ENCODE measurements at regions not wholly inside any gene's neighbourhood (a gene's known extent, or its start where the extent isn't known, plus 50 kb on each side); places are given as distances from the start of the nearest gene placed in this dataset.
"Not testable (repeated sequence)": the region's sequence is repeated elsewhere in the genome, so short reads cannot be mapped to it uniquely, and the experiment has no call there.

GRCh38 chr3:70464465-70464864 lies 152.0 kb upstream of the MDFIC2 start:
- POLR2A ChIA-PET, result no interaction called here
- Histone ChIP-seq H3K9ac (no peak overlapping the region), H3K79me2 (ENCODE audit: insufficient read depth) (no peaks in the 10 kb centered on the region), H3K4me2 (no peak overlapping the region), H3F3A (replicated peaks; ENCODE audit: insufficient read depth) (no peaks in the 10 kb centered on the region), H2AFZ (ENCODE audit: low read depth) (no peak overlapping the region), H3K9me3 (no peaks in the 10 kb centered on the region), H4K20me1 (ENCODE audit: insufficient read depth) (no peaks in the 10 kb centered on the region), H3K4me3 (ENCODE audit: low read depth in 2 of 2, low read length in 1 of 2) (no peak overlapping the region), H3K27ac (ENCODE audit: low read depth in 2 of 2, low read length in 1 of 2) (no peak overlapping the region), H3K4me1 (ENCODE audit: control insufficient read depth in 1 of 2, insufficient read depth in 2 of 2, low read depth in 1 of 2, low read length in 1 of 2) (no peaks in the 10 kb centered on the region), H3K27me3 (ENCODE audit: insufficient read depth) (no peaks in the 10 kb centered on the region), H3K9me2 (no peaks in the 10 kb centered on the region), H3K36me3 (replicated peaks in 1 of 2; ENCODE audit: control insufficient read depth in 1 of 2, insufficient read depth in 2 of 2, low read length in 1 of 2) (no peaks in the 10 kb centered on the region)
- WGBS (ENCODE audit: low lambda C conversion rate), result 33% methylated on average over 5 of the region's 5 CpGs
- CTCF ChIA-PET, result no interaction called here
- TF ChIP-seq MXI1 (IDR thresholded peaks at IDR 0.05; ENCODE audit: low read depth, low read length), result no peak
- TF ChIP-seq MEF2A (IDR thresholded peaks at IDR 0.05; ENCODE audit: borderline replicate concordance, low read depth), result no peak
- TF ChIP-seq, protein P1, sequence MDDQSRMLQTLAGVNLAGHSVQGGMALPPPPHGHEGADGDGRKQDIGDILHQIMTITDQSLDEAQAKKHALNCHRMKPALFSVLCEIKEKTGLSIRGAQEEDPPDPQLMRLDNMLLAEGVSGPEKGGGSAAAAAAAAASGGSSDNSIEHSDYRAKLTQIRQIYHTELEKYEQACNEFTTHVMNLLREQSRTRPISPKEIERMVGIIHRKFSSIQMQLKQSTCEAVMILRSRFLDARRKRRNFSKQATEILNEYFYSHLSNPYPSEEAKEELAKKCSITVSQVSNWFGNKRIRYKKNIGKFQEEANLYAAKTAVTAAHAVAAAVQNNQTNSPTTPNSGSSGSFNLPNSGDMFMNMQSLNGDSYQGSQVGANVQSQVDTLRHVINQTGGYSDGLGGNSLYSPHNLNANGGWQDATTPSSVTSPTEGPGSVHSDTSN (IDR thresholded peaks at IDR 0.05), result no peak
- TF ChIP-seq TAF1 (IDR thresholded peaks at IDR 0.05; ENCODE audit: borderline replicate concordance, low read depth, low read length), result no peak
- TF ChIP-seq, protein P2, sequence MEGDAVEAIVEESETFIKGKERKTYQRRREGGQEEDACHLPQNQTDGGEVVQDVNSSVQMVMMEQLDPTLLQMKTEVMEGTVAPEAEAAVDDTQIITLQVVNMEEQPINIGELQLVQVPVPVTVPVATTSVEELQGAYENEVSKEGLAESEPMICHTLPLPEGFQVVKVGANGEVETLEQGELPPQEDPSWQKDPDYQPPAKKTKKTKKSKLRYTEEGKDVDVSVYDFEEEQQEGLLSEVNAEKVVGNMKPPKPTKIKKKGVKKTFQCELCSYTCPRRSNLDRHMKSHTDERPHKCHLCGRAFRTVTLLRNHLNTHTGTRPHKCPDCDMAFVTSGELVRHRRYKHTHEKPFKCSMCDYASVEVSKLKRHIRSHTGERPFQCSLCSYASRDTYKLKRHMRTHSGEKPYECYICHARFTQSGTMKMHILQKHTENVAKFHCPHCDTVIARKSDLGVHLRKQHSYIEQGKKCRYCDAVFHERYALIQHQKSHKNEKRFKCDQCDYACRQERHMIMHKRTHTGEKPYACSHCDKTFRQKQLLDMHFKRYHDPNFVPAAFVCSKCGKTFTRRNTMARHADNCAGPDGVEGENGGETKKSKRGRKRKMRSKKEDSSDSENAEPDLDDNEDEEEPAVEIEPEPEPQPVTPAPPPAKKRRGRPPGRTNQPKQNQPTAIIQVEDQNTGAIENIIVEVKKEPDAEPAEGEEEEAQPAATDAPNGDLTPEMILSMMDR (IDR thresholded peaks at IDR 0.05), result no peak
- no peak for TF ChIP-seq CHD2 (IDR thresholded peaks at IDR 0.05; ENCODE audit: low read length, partially characterized antibody)
- TF ChIP-seq RCOR1 (IDR thresholded peaks at IDR 0.05; ENCODE audit: low read length), result no peak
- TF ChIP-seq POLR2AphosphoS5 (IDR thresholded peaks at IDR 0.05; ENCODE audit: low read depth, low read length), result no peak
- no peak for TF ChIP-seq FOSL2 (IDR thresholded peaks at IDR 0.05; ENCODE audit: borderline replicate concordance, low read depth)
- no peak for TF ChIP-seq NFIC (IDR thresholded peaks at IDR 0.05; ENCODE audit: borderline replicate concordance)
- TF ChIP-seq, protein P3, sequence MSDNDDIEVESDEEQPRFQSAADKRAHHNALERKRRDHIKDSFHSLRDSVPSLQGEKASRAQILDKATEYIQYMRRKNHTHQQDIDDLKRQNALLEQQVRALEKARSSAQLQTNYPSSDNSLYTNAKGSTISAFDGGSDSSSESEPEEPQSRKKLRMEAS (IDR thresholded peaks at IDR 0.05; ENCODE audit: low read depth), result no peak
- TF ChIP-seq SMC3 (IDR thresholded peaks at IDR 0.05; ENCODE audit: low read depth, low read length), result no peak
- TF ChIP-seq GABPA (IDR thresholded peaks at IDR 0.05; ENCODE audit: low read depth), result no peak
- no peak for DNase-seq

- DNase-seq; H2AFZ ChIP-seq (ENCODE audit: low read depth); CTCF ChIA-PET; H3K4me3 ChIP-seq (ENCODE audit: low read depth in 2 of 2, low read length in 1 of 2); H3K27ac ChIP-seq (ENCODE audit: low read depth in 2 of 2, low read length in 1 of 2); H3K27me3 ChIP-seq (ENCODE audit: insufficient read depth); H3K36me3 ChIP-seq (replicated peaks in 1 of 2; ENCODE audit: control insufficient read depth in 1 of 2, insufficient read depth in 2 of 2, low read length in 1 of 2); H3K9ac ChIP-seq; H4K20me1 ChIP-seq (ENCODE audit: insufficient read depth); H3K4me2 ChIP-seq; H3K9me2 ChIP-seq; H3K4me1 ChIP-seq (ENCODE audit: control insufficient read depth in 1 of 2, insufficient read depth in 2 of 2, low read depth in 1 of 2, low read length in 1 of 2); H3K9me3 ChIP-seq; H3F3A ChIP-seq (replicated peaks; ENCODE audit: insufficient read depth); H3K79me2 ChIP-seq (ENCODE audit: insufficient read depth); POLR2A ChIA-PET: not testable (repeated sequence)
- 0% methylated on average over 2 of the region's 2 CpGs for WGBS (ENCODE audit: low lambda C conversion rate)
These were observed 137.8 kb upstream of the MDFIC2 start for GRCh38 chr3:70450220-70450619.

DNA sequence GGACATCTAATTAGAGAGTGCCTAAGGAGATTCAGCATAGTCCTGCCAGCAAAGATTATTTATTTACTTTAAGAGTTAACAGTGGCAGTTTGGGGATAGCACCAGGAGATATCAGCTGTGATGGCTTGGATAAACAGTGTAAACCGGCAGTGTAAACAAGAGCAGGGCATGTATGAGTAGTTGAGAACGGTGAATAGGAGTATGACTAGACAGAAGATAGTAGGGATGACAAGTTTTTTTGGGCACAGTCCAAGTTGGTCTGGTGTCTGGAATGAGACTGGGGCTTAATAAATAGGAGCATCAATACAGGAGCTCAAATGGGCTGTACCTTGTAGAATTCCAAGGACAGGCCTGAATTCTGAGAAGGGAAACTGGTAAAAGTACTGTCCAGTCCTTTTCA lies 123.0 kb upstream of the MDFIC2 start:
- H3K36me3 ChIP-seq (replicated peaks in 1 of 2; ENCODE audit: control insufficient read depth in 1 of 2, insufficient read depth in 2 of 2, low read length in 1 of 2); DNase-seq; H3K79me2 ChIP-seq (ENCODE audit: insufficient read depth); H3K27me3 ChIP-seq (ENCODE audit: insufficient read depth); H4K20me1 ChIP-seq (ENCODE audit: insufficient read depth); H3K9ac ChIP-seq; H3F3A ChIP-seq (replicated peaks; ENCODE audit: insufficient read depth); H3K4me2 ChIP-seq; H3K9me3 ChIP-seq; H3K4me1 ChIP-seq (ENCODE audit: control insufficient read depth in 1 of 2, insufficient read depth in 2 of 2, low read depth in 1 of 2, low read length in 1 of 2); H3K4me3 ChIP-seq (ENCODE audit: low read depth in 2 of 2, low read length in 1 of 2); POLR2A ChIA-PET; H3K27ac ChIP-seq (ENCODE audit: low read depth in 2 of 2, low read length in 1 of 2); H3K9me2 ChIP-seq; H2AFZ ChIP-seq (ENCODE audit: low read depth): not testable (repeated sequence)
- CTCF ChIA-PET, result interaction anchor here (0.6 kb wide), 1 partner anchor 1267 kb away, joined by 4 read pairs; no protein-coding TSS in a partner anchor
- 40% methylated on average over 2 of the region's 2 CpGs for WGBS (ENCODE audit: low lambda C conversion rate)
